ENCODE measurements at regions not wholly inside any gene's neighbourhood (a gene's known extent, or its start where the extent isn't known, plus 50 kb on each side); places are given as distances from the start of the nearest gene placed in this dataset.

DNA sequence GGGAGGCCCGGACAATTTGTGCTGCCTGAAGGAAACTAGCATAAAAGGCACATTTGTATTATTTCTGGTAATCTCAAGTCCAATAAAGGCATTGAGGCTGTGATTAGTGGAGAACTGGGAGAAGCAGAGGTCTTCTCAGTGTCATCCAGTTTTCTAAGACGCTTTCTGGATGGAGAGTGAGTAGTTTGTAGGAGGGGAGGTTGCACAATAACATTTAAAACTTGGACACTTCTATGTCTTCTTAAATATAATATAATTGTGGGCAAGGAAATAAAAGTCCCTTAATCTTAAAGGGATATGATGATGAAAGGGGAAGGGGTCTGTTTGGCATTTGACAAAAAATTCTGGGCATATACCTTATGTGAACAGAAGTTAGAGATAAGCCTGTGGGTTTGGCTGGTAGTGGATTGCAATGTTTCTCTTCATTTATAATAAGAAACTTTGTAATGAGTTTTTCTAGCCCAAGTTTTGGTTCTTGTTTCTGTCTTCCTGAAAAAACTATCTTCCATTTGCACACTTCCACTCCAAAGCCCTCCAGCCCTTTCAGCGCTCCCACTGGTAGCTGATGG lies 291.6 kb upstream of the TGFBR2 start:
- TF ChIP-seq FOXA1 (IDR thresholded peaks at IDR 0.05): no peak
- TF ChIP-seq TARDBP (IDR thresholded peaks at IDR 0.05): no peak
- TF ChIP-seq SP1 (IDR thresholded peaks at IDR 0.05): no peak
- no peak for TF ChIP-seq HDGF (IDR thresholded peaks at IDR 0.05; ENCODE audit: borderline replicate concordance)
- TF ChIP-seq LEF1 (IDR thresholded peaks at IDR 0.05; ENCODE audit: borderline replicate concordance): no peak
- no peak for TF ChIP-seq SUZ12 (IDR thresholded peaks at IDR 0.05)
- TF ChIP-seq, protein P1, sequence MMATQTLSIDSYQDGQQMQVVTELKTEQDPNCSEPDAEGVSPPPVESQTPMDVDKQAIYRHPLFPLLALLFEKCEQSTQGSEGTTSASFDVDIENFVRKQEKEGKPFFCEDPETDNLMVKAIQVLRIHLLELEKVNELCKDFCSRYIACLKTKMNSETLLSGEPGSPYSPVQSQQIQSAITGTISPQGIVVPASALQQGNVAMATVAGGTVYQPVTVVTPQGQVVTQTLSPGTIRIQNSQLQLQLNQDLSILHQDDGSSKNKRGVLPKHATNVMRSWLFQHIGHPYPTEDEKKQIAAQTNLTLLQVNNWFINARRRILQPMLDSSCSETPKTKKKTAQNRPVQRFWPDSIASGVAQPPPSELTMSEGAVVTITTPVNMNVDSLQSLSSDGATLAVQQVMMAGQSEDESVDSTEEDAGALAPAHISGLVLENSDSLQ (IDR thresholded peaks at IDR 0.05): no peak
- TF ChIP-seq FOXM1 (IDR thresholded peaks at IDR 0.05; ENCODE audit: borderline replicate concordance): no peak
- TF ChIP-seq L3MBTL2 (conservative IDR thresholded peaks at IDR 0.05): no peak
- no peak for TF ChIP-seq BHLHE40 (IDR thresholded peaks at IDR 0.05; ENCODE audit: borderline replicate concordance)
- no peak for TF ChIP-seq ZNF384 (IDR thresholded peaks at IDR 0.05)
- TF ChIP-seq ELF4 (IDR thresholded peaks at IDR 0.05): no peak

Measured in HEK293T (cell line).